HG03039 (cell line): ENCODE measurements at regions not wholly inside any gene's neighbourhood (a gene's known extent, or its start where the extent isn't known, plus 50 kb on each side); places are given as distances from the start of the nearest gene placed in this dataset.
"Not testable (repeated sequence)": the region's sequence is repeated elsewhere in the genome, so short reads cannot be mapped to it uniquely, and the experiment has no call there.

Experiments used
- ATAC-seq: cut with Tn5 transposase; IDR thresholded peaks from one replicate; pipeline ENCODE4 v1.9.1; 2021; ENCODE audit warnings: mild to moderate bottlenecking, moderate library complexity; ENCODE audit not compliant: unreplicated experiment

DNA sequence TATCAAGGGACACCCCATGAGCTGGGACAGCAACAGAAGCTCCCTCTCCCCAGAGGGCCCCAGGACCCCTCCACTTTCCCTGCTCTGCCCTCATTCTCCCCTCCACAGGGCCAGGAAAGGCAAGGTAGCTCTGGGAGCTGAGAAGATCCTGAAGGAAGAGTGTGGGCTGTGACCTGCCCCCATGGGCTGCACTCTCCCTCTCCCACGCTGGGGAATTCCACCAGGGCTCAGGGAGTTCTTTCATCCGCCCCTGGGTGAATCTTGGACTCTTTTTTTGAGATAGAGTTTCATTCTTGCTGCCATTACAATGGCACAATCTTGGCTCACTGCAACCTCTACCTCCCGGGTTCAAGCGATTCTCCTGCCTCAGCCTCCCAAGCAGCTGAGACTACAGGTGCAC, 73.8 kb downstream of the C9orf50 start:
- no peak for ATAC-seq

DNA sequence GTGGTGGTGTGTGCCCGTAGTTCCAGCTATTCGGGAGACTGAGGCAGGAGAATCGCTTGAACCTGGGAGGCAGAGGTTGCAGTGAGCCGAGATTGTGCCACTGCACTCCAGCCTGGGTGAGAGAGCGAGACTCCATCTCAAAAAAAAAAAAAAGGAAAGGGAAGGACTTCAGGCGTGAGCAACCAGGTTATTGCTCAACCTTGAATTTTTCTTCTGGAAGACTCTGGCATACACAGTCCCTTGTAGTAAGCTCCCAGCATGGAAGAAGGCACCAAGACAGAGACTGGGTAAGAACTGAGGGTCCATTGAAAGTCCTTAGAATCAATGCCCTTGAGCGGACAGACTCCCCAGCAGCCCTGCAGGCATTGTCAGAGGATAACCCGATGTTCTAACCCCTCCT, 75.0 kb downstream of the C9orf50 start:
- ATAC-seq, result not testable (repeated sequence)

DNA sequence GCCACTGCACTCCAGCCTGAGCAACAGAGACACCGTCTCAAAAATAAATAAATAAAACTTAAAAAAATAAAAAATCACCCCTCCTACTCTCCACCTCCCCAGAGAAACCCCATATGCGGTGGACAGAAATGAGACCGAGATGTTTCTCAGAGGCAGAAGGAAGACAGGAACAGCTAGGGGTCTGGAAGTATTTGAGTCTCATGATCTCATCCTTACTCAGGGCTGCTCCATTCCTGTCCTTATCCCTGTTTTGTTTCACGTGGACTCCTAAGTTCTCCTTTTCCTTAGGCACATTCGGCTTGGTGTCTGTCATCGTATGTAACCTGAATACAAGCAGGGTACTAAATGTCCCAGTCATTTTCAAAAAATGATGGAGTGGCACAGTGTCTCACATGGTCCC, 76.1 kb downstream of the C9orf50 start:
- ATAC-seq, result no peak

DNA sequence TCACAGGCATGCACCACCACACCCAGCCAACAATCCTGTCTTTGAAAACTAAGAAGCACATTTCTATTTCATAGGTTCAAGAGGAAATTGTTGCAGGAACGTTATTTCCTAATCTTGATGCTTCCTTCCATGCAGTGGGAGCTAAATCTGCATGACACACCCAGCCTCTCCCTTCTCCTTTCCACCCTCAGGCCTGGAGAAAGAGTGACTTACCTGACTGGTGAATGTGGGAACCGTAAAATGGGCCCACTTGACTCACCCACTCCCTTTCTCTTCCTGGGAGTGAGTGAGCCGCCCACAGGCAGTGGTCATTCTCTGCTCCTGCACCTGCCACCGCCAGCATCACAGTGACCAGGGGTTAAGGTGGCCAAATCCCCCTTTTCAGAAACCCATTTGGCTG, 78.2 kb downstream of the C9orf50 start:
- ATAC-seq, result no peak

DNA sequence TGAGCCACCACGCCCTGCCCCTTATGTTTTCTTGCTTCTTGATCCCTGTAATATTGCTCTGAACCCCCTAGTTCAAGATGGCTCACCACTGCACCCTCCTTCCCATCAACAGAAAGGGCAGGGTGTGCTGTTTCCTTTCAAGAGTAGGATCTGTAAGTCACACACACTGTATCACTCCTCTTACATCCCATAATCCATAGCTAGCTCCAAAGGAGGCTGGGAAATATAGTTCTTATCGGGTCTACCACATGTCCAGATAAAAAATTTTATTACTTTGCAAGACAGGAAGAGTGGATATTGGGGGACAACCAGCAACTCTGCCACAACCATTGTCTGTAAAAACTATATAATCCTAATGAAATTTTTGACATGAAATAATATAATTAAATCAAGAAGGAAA, 79.6 kb downstream of the C9orf50 start:
- no peak for ATAC-seq

DNA sequence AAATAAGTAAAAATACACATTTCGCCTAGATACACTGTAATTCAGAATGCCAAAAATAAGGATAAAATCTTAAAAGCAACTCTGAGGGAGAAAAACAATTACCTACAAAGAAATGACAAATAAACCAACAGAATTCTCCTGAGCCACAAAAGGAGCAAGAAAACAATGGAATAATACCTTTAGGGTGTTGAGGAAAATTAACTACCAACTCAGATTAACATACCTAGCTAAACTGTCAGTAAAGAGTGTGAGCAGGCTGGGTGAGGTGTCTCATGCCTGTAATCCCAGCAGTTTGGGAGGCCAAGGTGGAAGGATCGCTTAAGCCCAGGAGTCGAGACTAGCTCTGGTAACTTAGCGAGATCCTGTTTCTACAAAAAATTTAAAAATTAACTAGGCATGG, 81.5 kb downstream of the C9orf50 start:
- no peak for ATAC-seq

DNA sequence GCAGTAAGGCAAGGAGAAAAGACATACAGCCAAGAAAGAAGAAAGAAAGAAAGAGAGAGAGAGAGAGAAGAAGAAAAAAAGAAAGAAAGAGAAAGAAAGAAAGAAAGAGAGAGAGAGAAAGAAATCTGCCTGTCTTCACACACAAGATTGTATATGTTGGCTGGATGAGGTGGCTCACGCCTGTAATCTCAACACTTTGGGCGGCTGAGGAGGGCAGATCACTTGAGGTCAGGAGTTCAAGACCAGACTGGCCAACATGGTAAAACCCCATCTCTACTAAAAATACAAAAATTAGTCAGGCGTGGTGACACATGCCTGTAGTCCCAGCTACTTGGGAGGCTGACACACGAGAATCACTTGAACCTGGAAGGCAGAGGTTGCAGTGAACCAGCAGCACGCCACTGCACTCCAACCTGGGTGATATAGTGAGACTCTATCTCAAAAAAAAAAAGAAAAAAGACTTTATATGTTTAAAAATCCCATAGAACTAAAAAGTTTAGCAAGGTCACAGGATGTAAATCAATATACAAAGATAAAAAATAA, 89.0 kb downstream of the C9orf50 start:
- ATAC-seq, result not testable (repeated sequence)

DNA sequence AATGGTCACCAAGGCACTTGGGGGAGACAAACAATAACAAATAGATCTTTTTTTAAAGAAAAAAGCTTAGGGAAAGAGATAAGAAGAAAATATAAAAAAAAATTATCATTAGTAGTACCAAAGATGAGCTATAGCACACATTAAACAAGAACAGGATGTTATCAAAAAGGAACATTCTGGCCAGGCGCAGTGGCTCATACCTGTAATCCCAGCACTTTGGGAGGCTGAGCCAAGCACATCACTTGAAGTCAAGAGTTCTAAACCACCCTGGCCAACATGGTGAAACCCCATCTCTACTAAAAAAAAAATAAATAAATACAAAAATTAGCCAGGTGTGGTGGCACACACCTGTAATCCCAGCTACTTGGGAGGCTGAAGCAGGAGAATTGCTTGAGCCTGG, 92.9 kb downstream of the C9orf50 start:
- not testable (repeated sequence) for ATAC-seq

DNA sequence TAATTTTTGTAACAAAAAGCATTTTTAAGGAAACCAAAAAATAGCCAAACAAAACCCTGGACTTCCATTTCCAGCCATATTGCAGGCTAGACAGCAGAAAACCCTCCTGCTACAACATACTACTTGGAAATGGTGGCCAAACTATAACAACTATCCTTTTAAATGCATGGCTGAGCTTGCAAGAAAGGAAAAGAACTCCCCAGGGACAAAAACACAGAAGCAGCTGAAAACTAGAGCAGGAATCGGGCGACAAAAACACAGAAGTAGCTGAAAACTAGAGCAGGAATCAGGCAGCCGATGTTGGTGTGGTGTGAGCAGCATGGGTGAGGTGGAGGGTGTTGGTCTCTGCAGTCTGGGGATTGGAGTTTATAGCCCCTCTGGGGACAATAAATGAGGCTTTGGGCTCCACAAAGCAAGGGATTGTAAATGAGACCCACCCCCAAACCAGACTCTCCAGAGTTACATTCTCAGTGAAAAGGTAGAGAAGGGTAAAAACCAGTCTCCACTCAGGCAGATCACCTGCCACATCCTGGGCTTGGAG, 95.2 kb downstream of the C9orf50 start:
- ATAC-seq, result no peak

DNA sequence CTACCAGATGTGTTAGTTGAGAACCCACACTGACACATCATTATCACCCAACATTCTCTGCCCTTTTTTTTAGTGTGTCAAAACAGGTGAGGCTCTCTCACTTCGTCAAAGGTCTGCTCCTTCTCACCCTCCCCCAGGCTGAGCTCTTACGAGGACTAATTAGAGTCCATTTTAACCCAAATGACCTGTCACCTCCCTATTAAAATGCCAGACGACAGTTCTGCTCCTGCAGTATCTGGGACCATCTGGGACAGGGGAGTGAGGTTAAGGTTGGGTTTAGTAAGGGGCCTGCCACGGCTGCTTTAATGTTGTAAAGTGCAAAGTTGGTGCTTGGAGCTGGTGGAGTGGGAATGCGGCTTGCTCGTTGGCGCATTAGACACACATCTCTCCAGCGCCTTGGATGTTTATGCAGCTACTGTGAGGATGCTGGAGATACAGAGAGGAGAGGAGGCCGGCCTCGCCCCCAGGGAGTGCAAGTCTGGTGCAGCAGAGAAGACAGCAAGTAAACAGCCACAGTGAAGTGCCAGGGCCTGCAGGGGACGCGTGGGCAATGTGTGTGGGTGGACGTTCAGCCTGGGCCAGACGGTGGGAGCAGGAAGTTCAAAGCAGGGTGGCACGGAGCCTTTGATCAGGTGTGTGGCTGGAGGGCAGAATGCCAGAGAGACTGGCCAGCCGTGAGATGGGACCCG, 96.2 kb downstream of the C9orf50 start:
- ATAC-seq, result no peak

DNA sequence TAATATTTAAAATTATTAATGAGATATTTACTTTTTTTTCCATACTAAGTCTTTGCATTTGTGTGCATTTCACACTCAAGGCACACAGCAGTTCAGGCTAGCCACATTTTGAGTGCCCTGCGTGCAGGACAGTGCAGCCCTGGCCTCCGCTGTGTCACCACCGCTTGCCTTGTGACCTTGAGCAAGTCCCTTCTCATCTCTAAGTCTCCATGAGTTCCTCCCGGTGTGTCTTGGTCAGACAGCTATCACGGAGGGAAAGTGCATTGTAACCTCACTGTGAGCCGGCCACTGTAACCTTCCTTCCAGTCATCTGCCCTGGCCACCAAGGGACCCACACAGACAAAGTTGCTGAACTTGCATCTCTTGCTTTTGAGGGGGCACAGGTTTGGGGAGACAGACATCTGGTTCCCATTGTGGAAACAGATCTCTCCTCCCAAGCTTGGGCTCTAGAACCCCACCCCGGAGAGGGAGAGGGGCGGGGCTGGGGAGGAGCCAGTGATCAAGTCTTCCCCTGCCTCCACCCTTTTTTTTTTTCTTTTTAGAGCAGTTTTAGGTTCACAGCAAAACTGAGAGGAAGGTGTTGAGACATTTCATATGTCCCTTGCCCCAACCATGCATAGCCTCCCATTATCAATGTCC, 96.8 kb downstream of the C9orf50 start:
- ATAC-seq, result no peak

DNA sequence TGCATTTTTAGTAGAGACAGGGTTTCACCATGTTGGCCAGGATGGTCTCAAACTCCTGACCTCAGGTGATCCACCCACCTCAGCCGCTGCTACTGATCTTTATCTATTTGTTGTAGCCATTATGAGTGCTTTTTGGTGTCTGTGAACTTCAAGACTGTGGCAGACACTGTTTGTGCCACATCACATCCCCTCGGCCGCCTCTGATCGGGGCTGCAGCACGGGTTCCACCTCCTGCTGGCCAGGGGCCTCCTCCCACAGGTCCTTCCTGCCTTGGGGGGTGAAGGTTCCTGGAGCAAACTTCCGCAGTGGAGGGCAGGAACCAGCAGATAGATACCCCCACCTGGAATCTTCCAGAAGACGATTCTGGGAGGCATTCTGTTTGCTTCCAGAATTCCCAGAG, 98.5 kb downstream of the C9orf50 start:
- ATAC-seq, result no peak

DNA sequence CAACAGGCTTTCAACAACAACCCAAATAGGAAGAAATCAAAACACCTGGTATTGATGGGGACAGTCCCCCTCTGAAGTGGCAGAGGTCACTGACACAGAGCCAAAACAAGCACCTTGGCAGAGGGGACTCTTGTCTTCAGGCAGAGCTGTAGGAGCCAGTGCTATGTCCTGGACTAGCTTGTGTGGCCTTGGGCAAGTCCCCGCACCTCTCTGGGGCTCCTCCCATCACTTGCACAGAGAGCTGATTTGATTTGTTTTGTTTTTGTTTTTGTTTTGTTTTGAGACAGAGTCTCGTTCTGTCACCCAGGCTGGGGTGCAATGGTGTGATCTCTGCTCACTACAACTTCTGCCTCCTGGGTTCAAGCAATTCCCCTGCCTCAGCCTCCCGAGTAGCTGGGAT, 100.8 kb downstream of the C9orf50 start:
- ATAC-seq, result no peak

DNA sequence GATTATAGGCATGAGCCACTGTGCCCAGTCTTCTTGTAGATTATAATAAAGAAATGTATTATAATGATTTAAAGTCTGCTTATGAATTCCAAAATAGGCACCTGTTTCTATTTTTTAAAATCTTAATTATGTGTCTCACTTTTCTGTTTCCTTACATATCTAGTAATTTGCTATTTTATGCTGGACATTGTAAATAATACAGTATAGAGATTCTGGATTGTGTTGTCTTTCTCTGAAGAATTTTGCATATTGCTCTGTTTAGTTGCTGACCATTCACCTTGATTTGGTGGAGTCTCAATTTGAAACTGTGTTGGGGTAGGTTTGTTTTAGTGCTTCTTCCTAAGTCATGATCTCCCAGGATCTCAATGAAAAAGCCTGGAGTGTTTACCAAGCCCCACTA, 102.8 kb downstream of the C9orf50 start:
- ATAC-seq, result no peak

DNA sequence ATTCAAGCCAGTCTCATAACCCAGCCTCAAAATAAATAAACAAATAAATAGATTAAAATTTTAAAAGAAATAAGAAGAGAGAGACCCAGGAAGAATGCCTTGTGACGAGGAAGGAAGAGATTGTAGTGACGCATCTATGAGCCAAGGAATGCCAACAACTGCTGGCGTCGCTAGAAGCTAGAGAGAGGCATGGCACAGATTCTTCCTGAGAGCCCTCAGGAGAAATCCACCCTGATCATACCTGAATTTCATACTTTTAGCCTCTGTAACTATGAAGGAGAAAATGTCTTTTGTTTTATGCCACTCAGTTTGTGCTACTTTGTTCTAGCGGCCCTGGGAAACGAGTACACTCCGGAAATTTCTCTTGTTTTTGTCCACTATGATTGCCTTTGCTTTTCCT, 103.9 kb downstream of the C9orf50 start:
- ATAC-seq, result no peak

DNA sequence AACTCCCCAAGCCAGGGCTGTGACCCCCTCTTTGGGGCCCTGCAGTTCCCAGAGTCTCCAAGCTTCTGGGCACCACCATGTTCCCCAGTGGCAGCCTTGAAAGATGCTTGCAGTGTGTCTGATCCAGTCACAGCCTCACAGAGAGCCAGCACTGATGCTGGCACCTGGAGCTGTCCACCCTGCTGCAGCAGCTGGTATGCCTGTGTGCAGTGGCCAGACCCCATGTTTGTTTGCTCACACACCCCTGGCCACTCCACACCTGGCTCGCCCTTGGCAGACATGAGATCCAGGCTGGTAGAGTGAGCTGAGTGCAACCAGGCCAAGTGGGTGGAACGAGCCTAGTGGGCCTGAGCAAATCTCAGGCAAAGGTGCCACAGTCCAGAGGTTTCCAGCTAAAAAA, 106.0 kb downstream of the C9orf50 start:
- ATAC-seq, result no peak

DNA sequence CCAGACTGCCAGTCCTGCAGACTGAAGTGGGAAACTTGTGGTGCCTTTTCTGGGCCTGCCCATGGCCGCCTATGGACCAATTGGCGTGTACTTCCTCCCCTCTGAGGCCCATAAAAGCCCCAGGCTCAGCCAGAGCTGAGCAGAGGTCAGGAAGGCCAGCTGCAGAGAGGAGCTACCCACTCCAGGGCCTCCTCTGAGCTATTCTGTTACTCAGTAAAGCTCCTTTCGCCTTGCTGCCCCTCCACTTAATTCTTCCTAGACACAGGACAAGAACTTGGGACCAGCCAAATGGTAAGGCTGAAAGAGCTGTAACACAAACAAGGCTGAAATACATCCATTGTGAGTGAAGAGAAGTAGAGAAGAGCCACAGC, 106.4 kb downstream of the C9orf50 start:
- no peak for ATAC-seq

DNA sequence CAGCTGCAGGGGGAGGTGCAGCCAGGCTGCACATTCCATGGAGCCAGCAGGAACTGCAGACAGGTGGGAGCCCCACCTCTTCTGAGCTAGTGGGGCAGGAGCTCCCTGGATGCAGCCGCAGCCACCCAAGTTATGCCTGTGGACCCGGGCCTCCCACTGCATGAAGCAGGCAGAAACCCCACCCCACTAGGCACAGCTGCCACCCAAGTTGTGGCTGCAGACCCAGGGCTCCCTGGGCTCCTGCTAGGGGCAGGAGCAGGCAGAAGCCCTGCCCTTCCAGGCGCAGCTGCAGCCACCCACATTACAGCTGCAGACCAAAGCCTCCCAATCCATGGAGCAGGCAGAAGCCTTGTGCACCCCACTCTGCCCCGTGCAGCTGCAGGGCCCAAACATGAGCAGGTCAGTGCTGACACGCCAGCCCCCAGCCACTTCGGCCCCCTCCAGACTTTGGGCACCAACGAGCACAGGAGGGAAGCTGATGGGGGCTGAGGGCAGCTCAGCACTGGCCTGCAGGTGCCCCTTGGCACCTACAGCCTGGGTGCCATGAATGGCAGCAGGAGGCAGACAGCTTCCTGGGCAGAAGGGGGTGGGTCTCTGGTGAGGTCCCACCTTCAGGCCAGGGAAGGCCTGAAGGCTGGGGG, 106.9 kb downstream of the C9orf50 start:
- no peak for ATAC-seq

DNA sequence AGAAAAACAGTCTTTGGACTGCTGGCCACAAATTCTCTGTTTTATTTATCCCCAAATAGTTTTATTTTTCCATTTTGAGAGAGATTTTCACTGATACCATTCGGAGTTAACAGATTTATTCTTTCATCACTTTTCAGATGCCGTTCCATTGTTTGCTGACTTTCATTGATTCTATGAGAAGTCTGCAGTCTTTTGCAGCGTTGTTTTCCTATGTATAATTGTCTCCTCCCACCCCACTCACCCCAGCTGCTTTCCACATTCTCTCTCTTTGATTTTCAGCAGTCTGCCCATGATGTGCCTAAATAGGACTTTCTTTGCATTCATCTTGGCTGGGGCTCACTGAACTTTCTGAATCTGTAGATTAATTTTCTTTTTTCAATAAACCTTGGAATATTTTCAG, 107.6 kb downstream of the C9orf50 start:
- ATAC-seq, result no peak

DNA sequence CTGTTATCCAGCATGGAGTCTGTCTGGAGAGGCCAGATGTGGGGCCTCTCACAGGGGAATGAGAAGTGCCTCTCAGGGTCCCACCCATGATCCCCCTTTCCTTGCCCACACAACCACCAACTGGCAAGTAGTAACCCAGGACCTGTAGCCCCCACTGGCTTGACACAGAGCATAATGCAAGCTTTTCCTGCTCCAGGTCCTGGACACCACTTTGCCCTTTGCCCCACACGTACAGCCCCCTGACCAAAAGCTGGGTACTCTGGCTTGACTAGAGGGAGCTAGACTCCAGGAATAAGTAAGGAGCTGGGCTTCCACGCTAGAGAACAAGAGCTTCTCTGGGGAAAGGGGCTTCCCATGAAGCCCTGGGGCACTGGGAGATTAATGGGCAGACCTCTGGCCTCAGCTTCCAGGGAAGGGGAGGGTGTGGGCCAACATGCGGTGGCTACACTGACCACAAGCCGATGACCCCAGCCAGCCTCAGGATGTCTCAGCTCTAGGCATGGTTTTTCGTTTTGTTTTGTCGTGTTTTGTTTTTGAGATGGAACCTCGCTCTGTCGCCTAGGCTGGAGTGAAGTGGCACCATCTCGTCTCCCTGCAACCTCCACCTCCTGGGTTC, 109.5 kb downstream of the C9orf50 start:
- no peak for ATAC-seq

DNA sequence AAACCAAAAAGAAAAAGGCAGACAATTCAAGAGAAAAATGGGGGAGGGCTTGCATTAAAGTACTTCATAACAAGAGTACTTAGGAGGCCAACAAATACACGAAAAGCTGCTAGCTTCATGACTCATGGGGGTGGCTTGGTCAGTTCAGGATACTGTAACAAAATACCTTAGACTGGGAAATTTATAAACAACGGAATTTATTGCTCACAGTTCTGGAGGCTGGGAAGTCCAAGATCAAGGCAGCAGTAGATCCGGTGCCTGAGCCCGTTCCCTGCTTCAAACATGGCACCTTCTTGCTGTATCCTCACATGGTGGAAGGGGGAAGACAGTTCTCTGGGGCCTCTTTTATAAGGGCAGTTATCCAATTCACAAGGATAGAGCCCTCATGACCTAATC, 111.4 kb downstream of the C9orf50 start:
- no peak for ATAC-seq

DNA sequence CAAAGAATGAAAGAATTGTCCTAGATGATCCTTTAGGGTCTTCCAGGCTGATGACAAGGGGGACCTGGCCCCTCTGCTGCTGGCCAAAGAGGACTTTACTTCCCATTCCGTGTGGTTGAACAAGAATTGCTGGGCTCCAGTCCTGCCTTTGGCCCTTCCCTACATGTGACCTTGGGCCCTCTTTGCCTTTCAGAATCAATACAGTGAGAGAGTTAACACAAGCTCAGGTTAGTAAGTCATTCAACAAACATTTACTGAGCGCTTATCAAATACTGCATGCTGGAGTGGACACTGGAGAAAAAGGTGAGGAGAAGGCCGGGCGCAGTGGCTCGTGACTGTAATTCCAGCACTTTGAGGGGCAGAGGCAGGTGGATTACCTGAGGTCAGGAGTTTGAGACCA, 113.1 kb downstream of the C9orf50 start:
- ATAC-seq, result no peak
